Stimulated activated CD4-positive, alpha-beta T cell treated with anti-CD3 and anti-CD28 coated beads, TNF-alpha, amount 100 ng/mL, for 4 hours (primary cell): ENCODE measurements at regions not wholly inside any gene's neighbourhood (a gene's known extent, or its start where the extent isn't known, plus 50 kb on each side); places are given as distances from the start of the nearest gene placed in this dataset.
"Not testable (repeated sequence)": the region's sequence is repeated elsewhere in the genome, so short reads cannot be mapped to it uniquely, and the experiment has no call there.

Experiments used
- DNase-seq, 3 experiments: peaks; one replicate each; pipeline ENCODE4 v3.0.0-alpha.2; 2020; ENCODE audit warnings: low read depth in 3 of 3

GRCh38 chr3:195669310-195669709 is 51.5 kb upstream of the MUC20 start:
- not testable (repeated sequence) for DNase-seq

- DNase-seq: not testable (repeated sequence)
Measured at GRCh38 chr3:195668131-195668766, 52.5 kb upstream of the MUC20 start.

GRCh38 chr3:195665311-195665710 is 55.5 kb upstream of the MUC20 start:
- DNase-seq: not testable (repeated sequence)

GRCh38 chr3:195664131-195664530 is 56.6 kb upstream of the MUC20 start:
- not testable (repeated sequence) for DNase-seq

- not testable (repeated sequence) for DNase-seq
Measured at GRCh38 chr3:195659136-195659533, 61.6 kb upstream of the MUC20 start.

GRCh38 chr3:195658381-195659135 is 62.2 kb upstream of the MUC20 start:
- not testable (repeated sequence) for DNase-seq

- peak; percentile 87 to 91 (median 88) for DNase-seq
Measured at GRCh38 chr3:195657475-195658372, 63.1 kb upstream of the MUC20 start.

GRCh38 chr3:195656091-195656490 is 64.7 kb upstream of the MUC20 start:
- not testable (repeated sequence) for DNase-seq

GRCh38 chr3:195654746-195655145 is 66.0 kb upstream of the MUC20 start:
- DNase-seq: not testable (repeated sequence)

GRCh38 chr3:195654138-195654537 is 66.6 kb upstream of the MUC20 start:
- DNase-seq: not testable (repeated sequence)

- not testable (repeated sequence) for DNase-seq
Measured at GRCh38 chr3:195653641-195654040, 67.1 kb upstream of the MUC20 start.

- DNase-seq: not testable (repeated sequence)
Measured at GRCh38 chr3:195647912-195648702, 64.4 kb upstream of the APOD start.

- not testable (repeated sequence) for DNase-seq
Measured at GRCh38 chr3:195645872-195646271, 62.1 kb upstream of the APOD start.

GRCh38 chr3:195643245-195643644 is 59.5 kb upstream of the APOD start:
- not testable (repeated sequence) for DNase-seq

GRCh38 chr3:195642311-195642710 is 58.6 kb upstream of the APOD start:
- not testable (repeated sequence) for DNase-seq

GRCh38 chr3:195638456-195638855 is 54.7 kb upstream of the APOD start:
- DNase-seq: not testable (repeated sequence)

- not testable (repeated sequence) for DNase-seq
Measured at GRCh38 chr3:195637473-195638233, 53.9 kb upstream of the APOD start.

GRCh38 chr3:195637011-195637410 is 53.3 kb upstream of the APOD start:
- not testable (repeated sequence) for DNase-seq

- not testable (repeated sequence) for DNase-seq
Measured at GRCh38 chr3:195635898-195636685, 52.4 kb upstream of the APOD start.
